ENCODE measurements at regions not wholly inside any gene's neighbourhood (a gene's known extent, or its start where the extent isn't known, plus 50 kb on each side); places are given as distances from the start of the nearest gene placed in this dataset.
A peak's percentile ranks its signal among the peaks of the same experiment; 100 is the strongest.

GRCh38 chr5:3659907-3660306 lies 64.3 kb downstream of the IRX1 start:
- H3K4me2 ChIP-seq, result no peak overlapping the region
- TF ChIP-seq CTCF (conservative IDR thresholded peaks at IDR 0.05; ENCODE audit: low read depth, low read length), result no peak
- H2AFZ ChIP-seq (ENCODE audit: low read depth), result no peak overlapping the region
- no peaks in the 10 kb centered on the region for H4K20me1 ChIP-seq (ENCODE audit: insufficient read depth)
- H3K4me1 ChIP-seq (ENCODE audit: low read depth, poor library complexity, severe bottlenecking), result peaks cover 21% of the 10 kb centered on the region
- no peak overlapping the region for H3K9ac ChIP-seq
- no peaks in the 10 kb centered on the region for H3K27me3 ChIP-seq (ENCODE audit: insufficient read depth, low read depth)
- no peak overlapping the region for H3K4me3 ChIP-seq (IDR thresholded peaks at IDR 0.05; ENCODE audit: insufficient read depth, low read depth, low read length)
- no peaks in the 10 kb centered on the region for H3K79me2 ChIP-seq (ENCODE audit: insufficient read depth, low read depth)
- no peak overlapping the region for H3K27ac ChIP-seq
- H3K36me3 ChIP-seq (ENCODE audit: insufficient read depth), result no peaks in the 10 kb centered on the region

GRCh38 chr5:3660630-3661029 lies 65.0 kb downstream of the IRX1 start:
- no peaks in the 10 kb centered on the region for H3K27me3 ChIP-seq (ENCODE audit: insufficient read depth, low read depth)
- H3K27ac ChIP-seq, result no peak overlapping the region

DNA sequence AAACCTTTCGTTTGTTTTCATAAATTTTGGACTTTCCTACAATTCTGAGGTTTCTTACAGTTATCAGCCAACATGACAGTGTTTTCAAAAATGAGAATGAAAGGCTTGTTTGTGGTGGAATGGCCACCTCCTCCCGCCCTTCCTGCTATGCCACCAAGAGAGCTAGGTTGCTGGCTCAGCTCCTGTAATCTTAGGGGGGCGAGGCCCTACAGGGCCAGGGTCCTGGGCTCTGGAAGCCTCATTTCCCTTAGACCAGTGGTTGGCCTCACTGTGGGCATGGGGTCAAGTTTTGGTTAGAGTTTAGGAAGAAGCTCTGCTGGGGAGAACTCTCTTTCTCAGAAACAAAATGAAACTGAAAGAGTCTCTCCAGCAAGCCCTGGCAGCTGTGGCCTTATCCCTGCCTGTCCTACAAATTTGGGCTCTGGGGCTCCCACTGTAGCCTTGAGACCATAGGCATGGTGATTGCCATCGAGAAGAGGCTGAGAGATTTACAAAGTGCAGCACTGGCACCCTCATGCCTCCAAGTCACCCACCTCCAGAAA lies 66.2 kb downstream of the IRX1 start:
- Histone ChIP-seq H3K79me2 (ENCODE audit: insufficient read depth, low read depth) (no peaks in the 10 kb centered on the region), H3K27me3 (ENCODE audit: insufficient read depth, low read depth) (no peaks in the 10 kb centered on the region), H3K36me3 (ENCODE audit: insufficient read depth) (no peaks in the 10 kb centered on the region), H3K4me3 (IDR thresholded peaks at IDR 0.05; ENCODE audit: insufficient read depth, low read depth, low read length) (peak overlapping the region; percentile 48), H2AFZ (ENCODE audit: low read depth) (peak overlapping the region; percentile 86), H3K4me1 (ENCODE audit: low read depth, poor library complexity, severe bottlenecking) (peaks cover 21% of the 10 kb centered on the region), H3K27ac (peak overlapping the region; percentile 86), H3K4me2 (peak overlapping the region; percentile 91), H4K20me1 (ENCODE audit: insufficient read depth) (no peaks in the 10 kb centered on the region), H3K9ac (peak overlapping the region; percentile 74)
- TF ChIP-seq CTCF (conservative IDR thresholded peaks at IDR 0.05; ENCODE audit: low read depth, low read length), result no peak

More at GRCh38 chr5:3660630-3661029, 65.0 kb downstream of the IRX1 start:
- Histone ChIP-seq H3K4me3 (IDR thresholded peaks at IDR 0.05; ENCODE audit: insufficient read depth, low read depth, low read length) (no peak overlapping the region), H4K20me1 (ENCODE audit: insufficient read depth) (no peaks in the 10 kb centered on the region), H3K36me3 (ENCODE audit: insufficient read depth) (no peaks in the 10 kb centered on the region), H3K4me2 (no peak overlapping the region), H2AFZ (ENCODE audit: low read depth) (no peak overlapping the region; the same call in 1 of the 2 replicates), H3K4me1 (ENCODE audit: low read depth, poor library complexity, severe bottlenecking) (peaks cover 21% of the 10 kb centered on the region), H3K79me2 (ENCODE audit: insufficient read depth, low read depth) (no peaks in the 10 kb centered on the region), H3K9ac (no peak overlapping the region)
- TF ChIP-seq CTCF (conservative IDR thresholded peaks at IDR 0.05; ENCODE audit: low read depth, low read length), result no peak

GRCh38 chr5:3662344-3662743 lies 66.7 kb downstream of the IRX1 start:
- TF ChIP-seq CTCF (conservative IDR thresholded peaks at IDR 0.05; ENCODE audit: low read depth, low read length), result no peak
- Histone ChIP-seq H3K4me2 (peak overlapping the region; percentile 91), H3K36me3 (ENCODE audit: insufficient read depth) (no peaks in the 10 kb centered on the region), H3K79me2 (ENCODE audit: insufficient read depth, low read depth) (no peaks in the 10 kb centered on the region), H3K4me1 (ENCODE audit: low read depth, poor library complexity, severe bottlenecking) (peaks cover 21% of the 10 kb centered on the region), H3K27ac (peak overlapping the region; percentile 86), H2AFZ (ENCODE audit: low read depth) (peak overlapping the region; percentile 86), H3K27me3 (ENCODE audit: insufficient read depth, low read depth) (no peaks in the 10 kb centered on the region), H3K9ac (peak overlapping the region; percentile 74; the same call in 1 of the 2 replicates), H4K20me1 (ENCODE audit: insufficient read depth) (no peaks in the 10 kb centered on the region), H3K4me3 (IDR thresholded peaks at IDR 0.05; ENCODE audit: insufficient read depth, low read depth, low read length) (peak overlapping the region; percentile 48)
